GM21360 (cell line): ENCODE measurements at regions not wholly inside any gene's neighbourhood (a gene's known extent, or its start where the extent isn't known, plus 50 kb on each side); places are given as distances from the start of the nearest gene placed in this dataset.
A peak's percentile ranks its signal among the peaks of the same experiment; 100 is the strongest.

Source experiments
- ATAC-seq: cut with Tn5 transposase; IDR thresholded peaks from one replicate; pipeline ENCODE4 v1.9.1; 2021; ENCODE audit warnings: mild to moderate bottlenecking, moderate library complexity; ENCODE audit not compliant: unreplicated experiment

DNA sequence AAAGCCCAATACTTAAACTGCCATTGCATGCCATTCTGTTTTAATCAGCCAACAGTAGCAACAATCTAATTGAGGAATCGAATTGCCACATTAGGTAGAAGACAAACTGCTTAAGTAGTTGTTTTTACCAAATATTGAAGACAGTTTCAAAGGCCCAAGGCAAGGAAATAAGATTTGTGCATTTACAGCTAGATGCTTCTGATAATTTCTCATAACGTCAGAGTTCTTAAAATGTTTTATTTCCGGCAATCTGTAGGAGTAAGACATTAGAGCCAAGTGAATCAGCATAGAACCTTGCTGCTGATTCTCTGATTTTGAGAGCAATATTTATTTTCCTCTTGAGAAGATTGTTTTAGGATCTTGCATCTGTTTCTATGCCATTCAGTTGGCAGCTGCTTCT lies 174.3 kb downstream of the RBM43 start:
- no peak for ATAC-seq

DNA sequence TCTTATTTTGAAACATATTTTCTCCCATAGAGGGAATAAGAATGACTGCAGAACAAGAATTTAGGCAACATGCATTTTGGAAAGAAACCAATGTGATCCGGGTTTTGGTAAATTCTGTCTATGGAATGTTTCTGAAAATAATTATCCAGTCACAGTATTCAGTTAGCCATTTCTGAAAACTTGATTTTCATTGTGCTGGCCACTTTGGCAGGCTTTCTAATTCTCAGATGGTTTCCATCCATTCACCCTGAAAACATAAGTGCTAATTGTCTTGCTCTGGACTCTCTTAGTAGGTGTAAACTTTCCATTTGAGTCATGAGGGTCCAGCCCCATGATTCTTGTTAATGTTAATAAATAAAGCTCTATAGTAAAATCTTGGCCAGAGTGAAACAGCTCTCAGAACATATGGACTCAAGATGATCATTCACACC lies 176.5 kb downstream of the RBM43 start:
- no peak for ATAC-seq

DNA sequence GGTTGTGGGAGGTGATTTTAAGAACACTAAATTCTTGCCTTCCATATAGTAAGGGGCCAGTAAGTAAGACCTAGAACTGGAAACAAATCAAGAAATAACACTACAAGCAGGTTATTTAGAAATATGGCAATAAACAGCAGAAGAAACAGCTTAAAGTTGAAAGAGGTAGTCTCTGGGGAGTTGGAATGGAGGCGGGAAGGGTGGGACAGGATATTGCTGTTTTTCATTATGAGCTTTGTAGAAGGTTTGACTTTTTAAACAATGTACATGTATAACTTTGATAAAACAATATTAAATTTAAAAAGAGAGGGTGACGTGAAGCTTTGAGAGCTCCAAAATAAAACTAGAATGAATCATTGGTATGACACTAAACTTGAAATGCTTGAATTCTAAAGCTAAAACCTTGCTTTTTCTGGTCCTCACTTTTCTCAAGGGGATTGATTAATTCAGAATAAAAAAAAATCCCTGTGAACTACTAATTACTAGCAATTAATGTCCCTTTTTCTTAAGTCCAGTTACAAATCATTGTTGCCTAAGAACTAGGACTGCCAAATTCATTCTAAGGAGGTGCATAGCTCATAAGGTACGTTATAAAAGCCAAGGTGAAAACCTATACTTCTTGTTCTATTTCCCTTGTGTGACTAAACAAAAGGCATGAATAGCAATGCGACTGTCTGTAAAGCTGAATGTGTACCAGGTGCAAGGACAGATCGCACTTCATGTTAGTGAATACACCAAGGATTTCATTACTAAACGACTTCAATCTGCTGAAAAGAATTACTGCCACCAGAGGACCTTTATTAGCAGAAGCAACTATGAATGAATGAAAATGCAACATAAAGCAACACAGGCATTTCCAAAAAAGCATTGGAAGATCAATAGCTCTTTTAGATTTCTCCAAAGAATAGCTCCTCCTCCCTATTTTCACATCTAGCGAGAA lies 177.5 kb downstream of the RBM43 start:
- no peak for ATAC-seq

DNA sequence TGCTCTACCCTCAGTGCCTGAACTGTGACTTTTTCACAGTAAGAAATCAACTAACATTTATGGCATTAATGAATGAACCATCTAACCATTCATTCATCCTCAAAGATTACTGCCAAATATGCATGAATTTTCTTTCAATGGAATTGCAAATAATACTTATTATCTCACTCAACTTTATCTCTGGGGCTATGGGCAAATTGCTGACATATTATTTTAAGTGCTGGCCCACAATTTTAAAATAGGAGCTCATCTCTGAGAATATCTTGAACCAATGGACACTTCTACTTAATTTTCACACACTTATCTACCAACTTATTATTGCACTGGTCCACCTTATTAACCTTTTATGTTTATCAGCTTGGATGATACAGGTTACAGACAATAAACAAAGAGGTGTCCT lies 182.8 kb downstream of the RBM43 start:
- no peak for ATAC-seq

DNA sequence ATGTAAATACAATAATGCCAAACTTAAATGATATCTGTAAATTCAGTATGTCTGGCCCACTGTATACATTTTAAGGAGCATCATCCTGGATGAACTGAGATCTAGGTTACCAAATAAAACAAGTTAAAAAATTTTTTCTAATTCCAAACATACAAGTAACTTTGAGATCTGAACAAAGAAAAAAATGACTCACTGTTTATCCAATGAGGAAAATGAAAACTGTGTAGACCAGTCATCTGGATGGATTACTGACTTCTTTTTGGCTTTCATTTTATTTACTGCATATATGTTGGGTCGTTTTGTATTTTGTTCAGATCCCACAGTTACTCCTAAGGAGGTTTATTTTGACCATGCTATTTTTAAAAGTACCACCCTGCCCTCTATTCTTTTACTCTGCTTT lies 189.8 kb downstream of the RBM43 start:
- no peak for ATAC-seq

- no peak for ATAC-seq
Observed at GRCh38 chr2:151071382-151071781, 190.3 kb downstream of the RBM43 start.

DNA sequence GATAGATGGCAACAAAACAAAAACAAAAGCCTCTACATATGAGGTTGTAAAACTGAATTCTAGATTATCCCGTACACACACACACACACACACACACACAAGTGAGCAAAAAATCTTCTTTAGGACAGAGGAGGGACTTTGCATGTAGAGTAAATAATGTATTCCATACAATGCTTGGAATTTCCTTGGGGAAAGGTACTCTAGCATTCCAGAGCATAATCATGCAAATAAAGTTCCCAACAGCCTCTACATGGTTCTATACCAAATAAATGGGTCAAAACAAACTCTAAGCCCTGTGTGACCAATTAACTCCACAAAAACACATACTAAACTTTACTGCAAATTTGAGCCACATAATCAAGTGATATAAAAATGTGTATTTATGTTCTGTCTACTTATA lies 191.4 kb downstream of the RBM43 start:
- ATAC-seq, result no peak

DNA sequence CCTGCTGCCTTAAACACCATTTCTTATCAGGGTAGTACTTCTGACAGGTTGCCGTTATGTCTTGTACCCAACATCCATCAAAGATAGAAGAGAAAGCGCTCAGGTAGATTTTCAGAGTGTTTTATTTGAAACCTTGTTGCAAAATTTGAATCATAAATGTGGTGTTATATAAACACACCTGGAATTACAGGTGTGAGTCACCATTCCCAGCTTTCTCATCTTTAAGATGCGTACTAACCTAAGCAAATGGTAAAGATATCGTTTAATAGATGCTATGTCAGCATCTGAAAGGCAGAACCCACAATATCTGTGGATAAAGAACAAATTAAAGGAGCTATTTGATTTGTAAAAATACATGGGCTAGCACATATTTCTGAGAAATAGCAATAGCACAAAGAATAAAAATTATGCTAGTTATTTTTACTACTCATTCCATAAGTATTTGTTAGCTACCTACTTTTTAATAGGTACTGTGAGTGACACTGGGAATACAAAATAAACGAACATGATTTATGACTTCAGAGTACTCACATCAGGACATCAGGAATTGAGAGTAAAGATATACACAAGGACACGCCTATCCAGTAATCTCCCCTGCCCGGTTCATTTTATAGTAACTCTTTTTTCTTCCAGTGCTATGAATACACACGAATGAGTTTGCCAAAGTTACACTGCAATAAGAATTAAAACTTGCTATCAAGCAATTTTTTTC lies 193.8 kb downstream of the RBM43 start:
- ATAC-seq, result no peak

- ATAC-seq, result no peak
Observed at GRCh38 chr2:151063271-151063670, 198.4 kb downstream of the RBM43 start.

DNA sequence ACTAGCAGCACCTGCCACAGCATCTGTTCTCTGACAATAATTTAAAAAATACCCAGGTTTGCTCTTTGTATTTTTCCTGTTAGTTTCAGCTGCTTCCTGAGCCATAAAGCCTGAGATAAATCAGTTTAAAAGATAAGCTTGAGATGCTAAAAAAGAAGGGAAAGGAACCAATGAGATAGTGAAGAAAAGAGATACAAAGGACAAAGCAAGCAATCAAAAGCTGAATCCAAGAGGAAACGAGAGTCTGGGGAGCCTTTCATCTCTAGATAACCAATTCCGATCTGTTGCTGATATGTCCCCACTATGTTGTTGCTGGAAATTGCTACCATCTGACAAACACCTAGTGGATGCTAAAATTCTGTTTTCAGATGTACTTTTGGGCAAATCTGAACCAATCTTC lies 201.4 kb downstream of the RBM43 start:
- ATAC-seq, result no peak

- ATAC-seq, result no peak
Observed at GRCh38 chr2:151056870-151057269, 204.8 kb downstream of the RBM43 start.

- no peak for ATAC-seq
Observed at GRCh38 chr2:151053661-151053990, 208.0 kb downstream of the RBM43 start.

DNA sequence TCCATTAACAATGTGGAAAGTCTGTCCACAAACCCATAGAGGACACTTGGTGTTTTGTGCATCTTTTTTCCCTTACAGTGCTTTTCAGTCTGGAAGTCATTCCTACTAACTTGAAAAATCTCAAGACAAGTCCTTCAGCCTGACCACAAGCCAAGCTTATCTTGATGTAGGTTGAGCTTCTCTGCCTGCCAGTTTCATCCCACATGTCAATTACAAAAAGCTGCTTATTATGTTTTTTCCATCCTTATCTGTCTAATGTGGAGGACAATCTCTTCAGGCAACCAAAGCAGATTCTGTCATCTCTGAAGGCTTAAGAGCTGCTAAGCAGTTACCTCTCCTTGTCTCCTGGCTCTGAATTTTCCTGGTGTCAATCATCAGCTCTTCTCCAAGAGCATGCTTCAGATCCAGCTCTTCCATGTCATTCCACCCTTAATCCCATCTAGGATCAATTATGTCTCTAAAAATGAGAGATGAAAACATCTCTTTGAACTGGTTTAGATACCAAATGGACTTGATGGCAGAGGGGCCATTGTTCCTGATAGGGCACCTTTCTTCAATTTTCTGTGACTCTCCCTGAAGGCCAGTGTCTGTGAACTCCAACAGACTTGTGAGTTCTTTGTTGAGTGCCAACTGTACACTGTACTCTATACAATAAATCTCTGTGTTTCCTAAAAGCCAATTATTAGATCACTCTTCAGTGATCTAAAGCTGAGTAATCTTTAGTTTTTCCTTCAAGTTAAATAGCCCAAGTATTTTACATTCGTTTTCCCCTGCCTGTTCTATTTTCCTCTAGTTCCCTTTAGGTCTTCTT lies 208.6 kb downstream of the RBM43 start:
- ATAC-seq, result no peak

DNA sequence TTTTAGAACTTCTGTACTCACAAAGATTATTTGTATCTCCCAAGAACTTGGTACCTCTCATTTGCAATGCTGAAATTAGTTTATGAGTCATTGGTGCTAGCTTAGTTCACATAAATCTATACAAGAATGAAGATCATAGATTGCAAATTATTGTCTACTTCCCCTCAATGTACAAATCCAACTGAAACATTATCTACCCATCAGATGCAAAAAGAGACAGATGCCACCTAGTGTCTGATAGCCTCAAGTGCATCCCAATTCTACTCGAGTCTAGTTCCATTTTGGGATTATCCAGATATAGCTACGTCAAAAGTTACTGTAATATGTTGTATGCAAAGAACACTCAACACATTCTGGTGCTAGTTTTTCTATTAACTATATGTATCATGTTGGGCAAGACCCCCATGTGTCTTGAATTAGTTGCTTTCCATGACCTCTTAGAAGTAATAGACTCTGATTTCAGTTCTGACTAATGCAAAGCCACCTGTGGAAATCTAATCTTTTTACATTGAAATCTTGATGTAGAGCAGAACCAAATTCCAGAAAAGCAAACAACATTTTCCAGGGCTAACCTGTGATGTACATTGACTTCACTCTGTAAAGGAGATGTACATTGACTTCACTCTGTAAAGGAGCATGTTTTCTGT lies 210.0 kb downstream of the RBM43 start:
- ATAC-seq, result peak; percentile 90

DNA sequence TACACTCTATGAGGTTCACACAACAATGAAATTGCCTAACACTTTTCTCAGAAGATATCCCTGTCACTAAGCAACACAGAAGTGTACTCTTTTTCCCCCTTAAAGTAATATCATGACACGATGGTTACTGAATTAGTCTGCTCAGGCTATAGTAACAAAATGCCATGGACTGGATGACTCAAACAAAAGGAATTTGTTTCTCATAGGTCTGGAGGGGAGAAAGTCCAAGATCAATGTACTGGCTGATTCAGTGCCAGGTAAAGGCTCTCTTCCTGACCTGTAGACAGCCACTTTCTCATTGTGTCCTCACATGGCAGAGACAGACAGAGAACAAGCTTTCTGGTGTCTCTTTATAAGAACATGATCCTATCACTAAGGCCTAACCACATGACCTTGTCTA lies 211.9 kb downstream of the RBM43 start:
- ATAC-seq, result no peak

GRCh38 chr2:151048331-151049054 lies 213.2 kb downstream of the RBM43 start:
- no peak for ATAC-seq

- no peak for ATAC-seq
Observed at GRCh38 chr2:151043484-151043883, 218.2 kb downstream of the RBM43 start.

GRCh38 chr2:151042964-151043363 lies 218.7 kb downstream of the RBM43 start:
- ATAC-seq, result no peak

- ATAC-seq, result no peak
Observed at GRCh38 chr2:151040039-151040438, 221.6 kb downstream of the RBM43 start.

GRCh38 chr2:151038516-151038915 lies 223.1 kb downstream of the RBM43 start:
- ATAC-seq, result no peak
